GM21526 (cell line): ENCODE measurements at regions not wholly inside any gene's neighbourhood (a gene's known extent, or its start where the extent isn't known, plus 50 kb on each side); places are given as distances from the start of the nearest gene placed in this dataset.
"Not testable (repeated sequence)": the region's sequence is repeated elsewhere in the genome, so short reads cannot be mapped to it uniquely, and the experiment has no call there.

Source experiments
- ATAC-seq: cut with Tn5 transposase; IDR thresholded peaks from one replicate; pipeline ENCODE4 v1.9.1; 2021; ENCODE audit warnings: moderate library complexity; ENCODE audit not compliant: unreplicated experiment, low FRiP score

DNA sequence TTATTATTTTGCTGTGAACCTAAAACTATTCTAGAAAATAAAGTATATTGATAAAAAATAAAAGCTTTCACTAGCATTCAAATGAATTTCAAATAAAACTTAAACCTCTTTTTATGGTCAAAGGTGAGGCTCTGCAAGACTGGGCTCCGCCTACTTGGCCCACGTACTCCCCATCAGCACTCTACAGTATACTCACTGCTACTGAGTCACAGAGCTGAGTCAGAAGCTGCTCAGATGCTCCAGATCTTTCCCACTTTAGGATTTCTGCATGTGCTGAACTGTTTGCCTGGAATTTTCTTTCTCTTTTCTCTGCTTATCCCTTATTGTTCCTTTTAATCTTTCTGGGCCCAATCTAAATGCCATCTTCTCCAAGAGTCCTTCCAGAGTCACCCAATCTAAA, 331.9 kb upstream of the CCNG1 start:
- ATAC-seq = no peak

GRCh38 chr5:163106098-163106497, 331.3 kb upstream of the CCNG1 start:
- ATAC-seq = peak; percentile 80

GRCh38 chr5:163108351-163108750, 329.0 kb upstream of the CCNG1 start:
- ATAC-seq = no peak

DNA sequence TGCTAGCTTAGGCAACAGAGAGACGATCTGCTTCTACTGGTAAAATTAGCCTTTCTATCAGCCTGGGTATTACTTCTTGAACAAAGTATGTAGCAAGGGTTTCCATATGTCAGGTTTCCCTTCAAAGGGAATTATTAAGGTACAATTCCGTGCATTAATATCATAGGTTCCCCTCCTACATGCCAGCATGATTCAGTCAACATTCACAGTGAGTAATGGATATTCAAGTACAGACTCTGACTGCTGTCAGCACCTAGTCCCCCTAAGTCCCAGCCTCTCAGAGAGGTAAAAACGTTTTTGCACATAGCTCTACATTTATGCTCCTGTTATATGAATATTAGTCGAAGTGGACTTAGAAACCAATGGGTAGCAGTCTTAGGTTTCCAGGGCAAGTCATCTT, 322.4 kb upstream of the CCNG1 start:
- ATAC-seq = no peak

- not testable (repeated sequence) for ATAC-seq
Observed at GRCh38 chr5:163116618-163117017, 320.8 kb upstream of the CCNG1 start.

- no peak for ATAC-seq
Observed at GRCh38 chr5:163134061-163134460, 303.3 kb upstream of the CCNG1 start.

DNA sequence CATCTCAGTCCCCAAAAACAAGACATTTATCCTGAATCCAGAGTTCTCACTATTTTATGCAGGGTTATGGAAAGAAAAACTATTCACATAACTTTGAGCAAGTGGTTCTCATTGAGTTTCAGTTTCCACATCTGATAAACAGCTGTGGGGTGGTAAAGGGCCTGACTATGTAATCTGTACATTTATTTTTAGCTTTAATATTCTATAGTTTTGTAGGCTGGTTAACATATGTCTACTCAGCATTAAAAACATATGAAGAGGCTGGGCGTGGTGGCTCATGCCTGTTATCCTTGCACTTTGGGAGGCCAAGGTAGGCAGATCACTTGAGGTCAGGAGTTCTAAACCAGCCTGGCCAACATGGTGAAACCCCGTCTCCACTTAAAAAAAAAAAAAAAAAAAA, 301.5 kb upstream of the CCNG1 start:
- ATAC-seq = no peak

- no peak for ATAC-seq
Observed at GRCh38 chr5:163161512-163161911, 275.9 kb upstream of the CCNG1 start.

DNA sequence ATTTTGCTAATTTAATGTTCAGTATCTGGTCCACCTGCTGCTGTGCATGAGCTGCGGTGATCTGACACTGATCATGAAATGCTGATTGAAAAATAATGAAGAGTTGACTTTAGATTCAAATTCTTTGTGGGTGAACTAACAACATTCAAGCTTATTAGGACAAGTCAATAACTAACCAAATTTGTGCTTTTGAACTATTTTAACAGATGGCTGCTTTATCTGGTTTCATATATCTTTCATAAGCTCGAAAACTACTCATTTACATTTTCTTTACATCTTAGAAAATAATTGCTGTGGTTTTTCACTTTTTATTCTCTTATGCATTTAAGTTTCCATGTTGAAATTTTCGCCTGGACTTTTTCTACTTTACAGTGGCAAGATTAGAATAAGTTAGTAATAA, 274.8 kb upstream of the CCNG1 start:
- ATAC-seq = no peak

- no peak for ATAC-seq
Observed at GRCh38 chr5:163163858-163164257, 273.5 kb upstream of the CCNG1 start.

- no peak for ATAC-seq
Observed at GRCh38 chr5:163165277-163165676, 272.1 kb upstream of the CCNG1 start.

GRCh38 chr5:163170161-163170560, 267.2 kb upstream of the CCNG1 start:
- ATAC-seq = not testable (repeated sequence)

- no peak for ATAC-seq
Observed at GRCh38 chr5:163172540-163173338, 264.7 kb upstream of the CCNG1 start.

DNA sequence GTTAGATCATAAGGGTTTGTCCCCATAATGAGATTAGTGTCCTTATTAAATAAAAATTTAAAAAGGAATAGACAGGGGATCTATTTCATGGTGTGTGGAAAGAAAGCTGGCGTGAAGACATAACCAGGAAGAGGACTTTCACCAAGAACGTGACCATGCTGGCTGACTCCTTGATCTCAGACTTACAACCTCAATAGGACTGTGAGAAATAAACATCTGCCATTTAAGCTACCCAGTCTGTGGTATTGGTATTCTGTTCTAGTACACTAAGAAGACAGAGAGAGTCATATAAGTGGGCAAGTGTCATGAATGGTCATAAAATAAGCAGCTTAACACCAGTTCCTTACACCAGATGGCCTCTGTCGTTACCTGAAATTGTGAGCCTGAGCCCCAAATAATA, 259.4 kb upstream of the CCNG1 start:
- ATAC-seq = no peak

DNA sequence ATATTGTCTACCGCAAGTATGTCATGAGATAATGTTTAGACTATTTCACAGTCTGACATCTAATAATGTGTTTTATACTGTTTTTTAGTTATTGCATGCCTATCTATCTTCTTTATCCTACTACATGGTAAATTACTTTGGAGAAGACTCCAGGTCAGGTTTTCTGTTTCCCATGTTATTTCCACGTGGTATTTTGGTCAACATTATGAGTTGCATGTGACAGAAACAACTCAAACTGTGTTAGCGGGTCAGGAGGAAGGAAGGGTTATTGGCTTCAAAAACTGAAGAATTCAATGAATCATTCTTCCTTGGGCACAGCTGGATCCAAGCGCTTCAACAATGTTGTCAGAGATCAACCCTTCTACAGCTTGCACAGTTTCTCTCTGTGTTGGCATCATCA, 252.1 kb upstream of the CCNG1 start:
- no peak for ATAC-seq

GRCh38 chr5:163189023-163189553, 248.3 kb upstream of the CCNG1 start:
- no peak for ATAC-seq

DNA sequence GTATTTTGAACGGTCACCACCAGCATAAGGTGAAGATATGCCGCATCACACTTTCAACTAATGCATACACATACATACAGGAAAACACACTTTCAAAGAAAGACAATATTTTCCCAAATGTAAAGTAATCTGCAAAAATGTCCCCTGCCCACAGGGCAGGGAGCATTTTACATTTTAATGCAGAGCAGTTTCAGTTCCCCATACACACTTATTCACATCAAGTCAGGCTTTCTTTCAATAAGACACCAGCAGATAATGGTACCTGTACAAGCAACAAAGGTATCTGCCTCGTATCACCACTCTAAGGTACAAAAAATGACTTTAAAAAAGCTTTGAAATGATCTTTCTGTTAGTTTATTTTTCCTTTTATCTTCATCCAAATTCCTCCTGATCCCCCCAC, 247.1 kb upstream of the CCNG1 start:
- ATAC-seq = no peak

- ATAC-seq = no peak
Observed at GRCh38 chr5:163190784-163191183, 246.6 kb upstream of the CCNG1 start.

GRCh38 chr5:163193886-163194285, 243.5 kb upstream of the CCNG1 start:
- no peak for ATAC-seq

DNA sequence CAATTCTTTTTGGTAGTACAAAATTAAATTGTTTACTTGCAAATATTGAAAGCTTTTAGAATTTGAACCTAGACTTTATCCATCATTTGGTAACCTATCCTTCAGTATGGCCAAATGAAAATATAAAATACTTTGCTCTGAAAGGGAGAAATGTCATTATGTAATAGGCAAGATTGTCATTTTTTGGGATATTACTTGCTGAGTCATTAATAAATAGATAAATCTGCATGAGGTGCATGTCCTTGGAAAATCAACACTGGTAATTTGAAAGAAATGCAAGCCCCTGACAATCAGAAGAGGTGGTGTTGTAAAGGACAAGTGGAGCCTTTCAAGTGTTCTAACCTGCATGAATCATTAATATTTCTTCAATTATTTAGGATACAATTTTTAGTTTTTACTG, 231.8 kb upstream of the CCNG1 start:
- no peak for ATAC-seq

DNA sequence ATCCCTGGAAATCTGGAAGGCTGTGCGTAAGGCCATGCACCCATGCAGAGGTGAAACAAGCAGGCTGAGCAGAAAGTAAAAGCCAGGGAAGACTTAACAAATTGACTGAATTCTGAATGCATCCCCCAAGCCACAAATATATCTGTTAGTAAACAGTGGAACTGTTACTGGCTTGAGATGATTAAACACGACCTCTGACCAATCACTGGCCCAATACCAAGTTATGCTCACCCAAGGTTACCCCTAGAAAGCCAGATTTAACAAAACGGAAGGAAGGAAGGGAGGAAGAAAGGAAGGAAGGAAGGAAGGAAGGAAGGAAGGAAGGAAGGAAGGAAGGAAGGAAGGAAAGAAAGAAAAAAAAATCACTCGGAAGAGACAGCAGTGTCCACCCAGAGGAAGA, 215.8 kb upstream of the CCNG1 start:
- no peak for ATAC-seq

GRCh38 chr5:163222982-163223381, 214.4 kb upstream of the CCNG1 start:
- ATAC-seq = no peak
